K562 (cell line): ENCODE measurements at regions not wholly inside any gene's neighbourhood (a gene's known extent, or its start where the extent isn't known, plus 50 kb on each side); places are given as distances from the start of the nearest gene placed in this dataset.

ENCODE experiments used
- EZH2 ChIP-seq: IDR thresholded peaks from 2 replicates; pipeline ENCODE4 v1.6.1; 2012; ENCODE audit warnings: low read depth, mild to moderate bottlenecking, inconsistent platforms, low read length, borderline replicate concordance
- GABPB1 ChIP-seq: sonication (generic); formaldehyde crosslinking; IDR thresholded peaks from 2 replicates; pipeline ENCODE4 v1.8.0; 2022; ENCODE audit warnings: mild to moderate bottlenecking, missing genetic modification reagents
- POLR2A ChIP-seq: fragments of 450-650 bp; conservative IDR thresholded peaks from 2 replicates; pipeline ENCODE4 v1.6.1; 2016
- RAD51 ChIP-seq: fragments of 450-650 bp; IDR thresholded peaks from 2 replicates; pipeline ENCODE4 v1.7.1; 2016; ENCODE audit warnings: low read depth, mild to moderate bottlenecking, borderline replicate concordance
- SAFB ChIP-seq: fragments of 200-400 bp; formaldehyde crosslinking; IDR thresholded peaks from 2 replicates; pipeline ENCODE4 v1.6.1; 2017; ENCODE audit warnings: low read depth, low read length, borderline replicate concordance
- TAF1 ChIP-seq: IDR thresholded peaks from 2 replicates; pipeline ENCODE4 v1.6.1; 2011; ENCODE audit warnings: mild to moderate bottlenecking, low read length, moderate library complexity; ENCODE audit not compliant: insufficient read depth, control insufficient read depth, severe bottlenecking; ENCODE audit errors: extremely low read depth
- WHSC1 ChIP-seq: IDR thresholded peaks from one replicate; pipeline ENCODE4 v1.6.1; 2012; ENCODE audit warnings: low read length, control low read depth, inconsistent platforms
- ZNF174 ChIP-seq: fragments of 250-450 bp; sonication (Bioruptor Pico); IDR thresholded peaks from 2 replicates; pipeline ENCODE4 v1.4.0; 2020; ENCODE audit warnings: mild to moderate bottlenecking
- ZNF175 ChIP-seq: fragments of 200-800 bp; sonication (Bioruptor generic); IDR thresholded peaks from 2 replicates; pipeline ENCODE4 v1.6.1; 2016; ENCODE audit warnings: low read depth, mild to moderate bottlenecking, missing genetic modification characterization, missing compliant biosample characterization
- TF ChIP-seq, protein P1 (sequence below): fragments of 150-350 bp; IDR thresholded peaks from 2 replicates; pipeline ENCODE4 v1.6.1; 2014; ENCODE audit warnings: low read depth, mild to moderate bottlenecking, low read length, borderline replicate concordance
- TF ChIP-seq, protein P2 (sequence below), 2 experiments: fragments of 450-650 bp; IDR thresholded peaks; 2 replicates each; pipeline ENCODE4 v1.6.1; 2016
- TF ChIP-seq, protein P3 (sequence below), 3 experiments: IDR thresholded peaks in 2 of 3; conservative IDR thresholded peaks in 1 of 3; 2 replicates each; pipeline ENCODE4 v1.5.1; 2011 to 2012; ENCODE audit warnings: low read length in 3 of 3, mild to moderate bottlenecking in 3 of 3, control low read depth in 2 of 3, improper control_type of control experiment in 1 of 3, inconsistent platforms in 1 of 3, low read depth in 1 of 3, mixed read lengths in 1 of 3, moderate library complexity in 1 of 3; ENCODE audit not compliant: insufficient read depth in 2 of 3

DNA sequence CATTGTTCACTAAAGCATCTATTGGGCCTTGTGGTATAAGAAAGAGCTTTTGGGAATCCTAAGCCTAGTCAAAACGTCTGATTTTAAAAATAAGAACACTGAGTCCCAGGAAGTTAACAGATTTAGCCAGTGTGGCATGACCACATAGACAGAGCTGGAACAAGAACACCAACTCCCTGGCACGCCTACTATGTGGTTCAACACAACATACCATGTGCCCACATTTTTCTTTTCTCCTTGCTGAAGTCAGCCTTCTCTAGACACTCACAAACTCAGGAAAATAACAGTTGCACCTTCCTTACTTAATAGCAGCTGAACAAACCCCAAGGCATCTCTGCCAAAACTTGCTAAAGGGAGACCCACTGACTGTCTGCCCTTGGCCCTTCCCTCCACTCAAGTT, 124.8 kb downstream of the C1D start:
- TF ChIP-seq, protein P1, sequence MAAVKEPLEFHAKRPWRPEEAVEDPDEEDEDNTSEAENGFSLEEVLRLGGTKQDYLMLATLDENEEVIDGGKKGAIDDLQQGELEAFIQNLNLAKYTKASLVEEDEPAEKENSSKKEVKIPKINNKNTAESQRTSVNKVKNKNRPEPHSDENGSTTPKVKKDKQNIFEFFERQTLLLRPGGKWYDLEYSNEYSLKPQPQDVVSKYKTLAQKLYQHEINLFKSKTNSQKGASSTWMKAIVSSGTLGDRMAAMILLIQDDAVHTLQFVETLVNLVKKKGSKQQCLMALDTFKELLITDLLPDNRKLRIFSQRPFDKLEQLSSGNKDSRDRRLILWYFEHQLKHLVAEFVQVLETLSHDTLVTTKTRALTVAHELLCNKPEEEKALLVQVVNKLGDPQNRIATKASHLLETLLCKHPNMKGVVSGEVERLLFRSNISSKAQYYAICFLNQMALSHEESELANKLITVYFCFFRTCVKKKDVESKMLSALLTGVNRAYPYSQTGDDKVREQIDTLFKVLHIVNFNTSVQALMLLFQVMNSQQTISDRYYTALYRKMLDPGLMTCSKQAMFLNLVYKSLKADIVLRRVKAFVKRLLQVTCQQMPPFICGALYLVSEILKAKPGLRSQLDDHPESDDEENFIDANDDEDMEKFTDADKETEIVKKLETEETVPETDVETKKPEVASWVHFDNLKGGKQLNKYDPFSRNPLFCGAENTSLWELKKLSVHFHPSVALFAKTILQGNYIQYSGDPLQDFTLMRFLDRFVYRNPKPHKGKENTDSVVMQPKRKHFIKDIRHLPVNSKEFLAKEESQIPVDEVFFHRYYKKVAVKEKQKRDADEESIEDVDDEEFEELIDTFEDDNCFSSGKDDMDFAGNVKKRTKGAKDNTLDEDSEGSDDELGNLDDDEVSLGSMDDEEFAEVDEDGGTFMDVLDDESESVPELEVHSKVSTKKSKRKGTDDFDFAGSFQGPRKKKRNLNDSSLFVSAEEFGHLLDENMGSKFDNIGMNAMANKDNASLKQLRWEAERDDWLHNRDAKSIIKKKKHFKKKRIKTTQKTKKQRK = no peak
- no peak for TF ChIP-seq WHSC1
- TF ChIP-seq EZH2 = no peak
- TF ChIP-seq TAF1 = no peak
- no peak for TF ChIP-seq ZNF175 (CRISPR knock-in tag)
- TF ChIP-seq SAFB = no peak
- no peak for TF ChIP-seq POLR2A
- no peak for TF ChIP-seq GABPB1 (CRISPR knock-in tag)
- no peak for TF ChIP-seq RAD51
- no peak for TF ChIP-seq ZNF174 (CRISPR knock-in tag)
- TF ChIP-seq, protein P2, sequence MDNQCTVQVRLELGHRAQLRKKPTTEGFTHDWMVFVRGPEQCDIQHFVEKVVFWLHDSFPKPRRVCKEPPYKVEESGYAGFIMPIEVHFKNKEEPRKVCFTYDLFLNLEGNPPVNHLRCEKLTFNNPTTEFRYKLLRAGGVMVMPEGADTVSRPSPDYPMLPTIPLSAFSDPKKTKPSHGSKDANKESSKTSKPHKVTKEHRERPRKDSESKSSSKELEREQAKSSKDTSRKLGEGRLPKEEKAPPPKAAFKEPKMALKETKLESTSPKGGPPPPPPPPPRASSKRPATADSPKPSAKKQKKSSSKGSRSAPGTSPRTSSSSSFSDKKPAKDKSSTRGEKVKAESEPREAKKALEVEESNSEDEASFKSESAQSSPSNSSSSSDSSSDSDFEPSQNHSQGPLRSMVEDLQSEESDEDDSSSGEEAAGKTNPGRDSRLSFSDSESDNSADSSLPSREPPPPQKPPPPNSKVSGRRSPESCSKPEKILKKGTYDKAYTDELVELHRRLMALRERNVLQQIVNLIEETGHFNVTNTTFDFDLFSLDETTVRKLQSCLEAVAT (IDR thresholded peaks at IDR 0.05) = no peak
- TF ChIP-seq, protein P3, sequence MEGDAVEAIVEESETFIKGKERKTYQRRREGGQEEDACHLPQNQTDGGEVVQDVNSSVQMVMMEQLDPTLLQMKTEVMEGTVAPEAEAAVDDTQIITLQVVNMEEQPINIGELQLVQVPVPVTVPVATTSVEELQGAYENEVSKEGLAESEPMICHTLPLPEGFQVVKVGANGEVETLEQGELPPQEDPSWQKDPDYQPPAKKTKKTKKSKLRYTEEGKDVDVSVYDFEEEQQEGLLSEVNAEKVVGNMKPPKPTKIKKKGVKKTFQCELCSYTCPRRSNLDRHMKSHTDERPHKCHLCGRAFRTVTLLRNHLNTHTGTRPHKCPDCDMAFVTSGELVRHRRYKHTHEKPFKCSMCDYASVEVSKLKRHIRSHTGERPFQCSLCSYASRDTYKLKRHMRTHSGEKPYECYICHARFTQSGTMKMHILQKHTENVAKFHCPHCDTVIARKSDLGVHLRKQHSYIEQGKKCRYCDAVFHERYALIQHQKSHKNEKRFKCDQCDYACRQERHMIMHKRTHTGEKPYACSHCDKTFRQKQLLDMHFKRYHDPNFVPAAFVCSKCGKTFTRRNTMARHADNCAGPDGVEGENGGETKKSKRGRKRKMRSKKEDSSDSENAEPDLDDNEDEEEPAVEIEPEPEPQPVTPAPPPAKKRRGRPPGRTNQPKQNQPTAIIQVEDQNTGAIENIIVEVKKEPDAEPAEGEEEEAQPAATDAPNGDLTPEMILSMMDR (IDR thresholded peaks at IDR 0.05 in 2 of 3, conservative IDR thresholded peaks at IDR 0.05 in 1 of 3; ENCODE audit: insufficient read depth in 2 of 3, low read depth in 1 of 3, low read length in 3 of 3) = no peak
